Keratinocyte (primary cell): ENCODE measurements at regions not wholly inside any gene's neighbourhood (a gene's known extent, or its start where the extent isn't known, plus 50 kb on each side); places are given as distances from the start of the nearest gene placed in this dataset.

Experiments used
- DNase-seq: peaks from one replicate; pipeline ENCODE4 v3.0.0-alpha.2; 2011; ENCODE audit warnings: low read depth, missing footprints, low spot score
- FAIRE-seq: peaks from 2 replicates; lab custom pipeline; 2011; peaks lifted over from hg19 to GRCh38; lab: Jason Lieb, UNC
- H2AFZ ChIP-seq: 2 replicates; pipeline ENCODE4 v1.6.0; 2012; ENCODE audit warnings: low read length, control low read depth, inconsistent platforms; ENCODE audit not compliant: control insufficient read depth
- H3K27ac ChIP-seq: 2 replicates; pipeline ENCODE4 v1.5.1; 2011; ENCODE audit warnings: low read length; ENCODE audit not compliant: control insufficient read depth, insufficient read depth
- H3K27me3 ChIP-seq: 3 replicates; pipeline ENCODE4 v1.6.0; 2011; ENCODE audit warnings: low read length; ENCODE audit not compliant: control insufficient read depth, insufficient read depth; ENCODE audit errors: extremely low read depth
- H3K36me3 ChIP-seq, 2 experiments: 2 replicates in 1 of 2; 3 replicates in 1 of 2; pipeline ENCODE4 v1.5.1; 2011; ENCODE audit warnings: low read length in 2 of 2, mild to moderate bottlenecking in 1 of 2; ENCODE audit not compliant: control insufficient read depth in 2 of 2, insufficient read depth in 2 of 2; ENCODE audit errors: extremely low read depth in 1 of 2
- H3K4me1 ChIP-seq: 3 replicates; pipeline ENCODE4 v1.5.1; 2011; ENCODE audit warnings: low read length; ENCODE audit not compliant: control insufficient read depth, insufficient read depth; ENCODE audit errors: extremely low read depth
- H3K4me2 ChIP-seq: 3 replicates; pipeline ENCODE4 v1.6.0; 2011; ENCODE audit warnings: low read depth, low read length; ENCODE audit not compliant: control insufficient read depth, insufficient read depth; ENCODE audit errors: extremely low read depth
- H3K4me3 ChIP-seq, 3 experiments: fragments of 200-600 bp in 1 of 3; sonication (generic) in 1 of 3; 2 replicates in 2 of 3; 3 replicates in 1 of 3; pipeline ENCODE4 v1.5.1; 2011 to 2016; ENCODE audit warnings: low read length in 3 of 3, mild to moderate bottlenecking in 3 of 3, control low read depth in 2 of 3, inconsistent platforms in 1 of 3, low read depth in 1 of 3, mixed read lengths in 1 of 3, mixed run types in 1 of 3, moderate library complexity in 1 of 3; ENCODE audit not compliant: control insufficient read depth in 2 of 3, insufficient read depth in 2 of 3; ENCODE audit errors: extremely low read depth in 1 of 3
- H3K79me2 ChIP-seq: 2 replicates; pipeline ENCODE4 v1.6.0; 2012; ENCODE audit warnings: low read length; ENCODE audit not compliant: control insufficient read depth, insufficient read depth
- H3K9ac ChIP-seq: 3 replicates; pipeline ENCODE4 v1.6.0; 2011; ENCODE audit warnings: low read length; ENCODE audit not compliant: control insufficient read depth, insufficient read depth; ENCODE audit errors: extremely low read depth
- H3K9me1 ChIP-seq: 3 replicates; pipeline ENCODE4 v1.6.0; 2011; ENCODE audit warnings: low read length; ENCODE audit not compliant: control insufficient read depth, insufficient read depth; ENCODE audit errors: extremely low read depth
- H3K9me3 ChIP-seq: 2 replicates; pipeline ENCODE4 v1.5.1; 2012; ENCODE audit warnings: low read depth, low read length; ENCODE audit not compliant: control insufficient read depth
- H4K20me1 ChIP-seq: 3 replicates; pipeline ENCODE4 v1.6.0; 2011; ENCODE audit warnings: low read length; ENCODE audit not compliant: control insufficient read depth, insufficient read depth; ENCODE audit errors: extremely low read depth
- CTCF ChIP-seq, 3 experiments: IDR thresholded peaks in 1 of 3; conservative IDR thresholded peaks in 1 of 3; optimal IDR thresholded peaks in 1 of 3; 2 replicates in 2 of 3; 3 replicates in 1 of 3; pipeline versions ENCODE3 to v1.5.1; 2011; ENCODE audit warnings: low read length in 3 of 3, mild to moderate bottlenecking in 3 of 3, moderate library complexity in 2 of 3, control low read depth in 1 of 3, inconsistent platforms in 1 of 3; ENCODE audit not compliant: insufficient read depth in 2 of 3; ENCODE audit errors: extremely low read depth in 1 of 3
- EZH2 ChIP-seq: IDR thresholded peaks from one replicate; pipeline ENCODE4 v1.6.1; 2012; ENCODE audit warnings: inconsistent platforms, mild to moderate bottlenecking, low read length, moderate library complexity
- dilution Hi-C: fragments of 300-500 bp; cut with MboI; formaldehyde crosslinking; loops from one replicate; pipeline ENCODE4 v1.7.0; 2020; ENCODE audit warnings: low sequenced_read_pairs; ENCODE audit not compliant: extremely low pct_ligation_motif_present

- no peak overlapping the region for H3K27ac ChIP-seq
- H3K4me2 ChIP-seq, result no peak overlapping the region
- no peaks in the 10 kb centered on the region for H3K9me3 ChIP-seq
- FAIRE-seq (no peak), DNase-seq (no peak)
- no peak overlapping the region for H2AFZ ChIP-seq
- H3K9ac ChIP-seq, result no peak overlapping the region
- H3K36me3 ChIP-seq, result no peaks in the 10 kb centered on the region
- no peaks in the 10 kb centered on the region for H3K9me1 ChIP-seq
- dilution Hi-C loops, result no loop called here
- TF ChIP-seq CTCF (optimal IDR thresholded peaks at IDR 0.05 in 1 of 3, IDR thresholded peaks at IDR 0.05 in 1 of 3, conservative IDR thresholded peaks at IDR 0.05 in 1 of 3; ENCODE audit: extremely low read depth in 1 of 3, insufficient read depth in 2 of 3, low read length in 3 of 3), result no peak
- no peak for TF ChIP-seq EZH2
- H3K27me3 ChIP-seq, result no peaks in the 10 kb centered on the region
- H3K4me1 ChIP-seq, result no peaks in the 10 kb centered on the region
- no peaks in the 10 kb centered on the region for H3K79me2 ChIP-seq
- H4K20me1 ChIP-seq, result no peaks in the 10 kb centered on the region
- no peak overlapping the region for H3K4me3 ChIP-seq
These were observed 277.7 kb upstream of the HNRNPA3 start for GRCh38 chr2:176934869-176935415.

- TF ChIP-seq EZH2 (no peak), CTCF (optimal IDR thresholded peaks at IDR 0.05 in 1 of 3, IDR thresholded peaks at IDR 0.05 in 1 of 3, conservative IDR thresholded peaks at IDR 0.05 in 1 of 3; ENCODE audit: extremely low read depth in 1 of 3, insufficient read depth in 2 of 3, low read length in 3 of 3) (no peak)
- no peak overlapping the region for H3K9ac ChIP-seq
- no peaks in the 10 kb centered on the region for H4K20me1 ChIP-seq
- no peaks in the 10 kb centered on the region for H3K36me3 ChIP-seq
- DNase-seq (no peak), FAIRE-seq (no peak)
- H3K4me3 ChIP-seq, result no peak overlapping the region
- no peaks in the 10 kb centered on the region for H3K27me3 ChIP-seq
- dilution Hi-C loops, result no loop called here
- no peak overlapping the region for H3K27ac ChIP-seq
- no peaks in the 10 kb centered on the region for H3K9me1 ChIP-seq
- H3K9me3 ChIP-seq, result no peaks in the 10 kb centered on the region
- no peak overlapping the region for H2AFZ ChIP-seq
- H3K79me2 ChIP-seq, result no peaks in the 10 kb centered on the region
- H3K4me1 ChIP-seq, result no peaks in the 10 kb centered on the region
- no peak overlapping the region for H3K4me2 ChIP-seq
These were observed 277.0 kb upstream of the HNRNPA3 start for GRCh38 chr2:176935543-176936102.
